Adipocyte (in vitro differentiated cells): ENCODE measurements at regions not wholly inside any gene's neighbourhood (a gene's known extent, or its start where the extent isn't known, plus 50 kb on each side); places are given as distances from the start of the nearest gene placed in this dataset.

Source experiments
- DNase-seq: peaks from one replicate; pipeline ENCODE4 v3.0.0-alpha.2; 2015; ENCODE audit warnings: low read depth
- H3K27me3 ChIP-seq: replicated peaks from 2 replicates; pipeline ENCODE4 v1.7.0; 2013; ENCODE audit warnings: mild to moderate bottlenecking, low read length, moderate library complexity; ENCODE audit not compliant: control insufficient read depth, insufficient read depth
- H3K36me3 ChIP-seq: 2 replicates; pipeline ENCODE4 v1.7.0; 2013; ENCODE audit warnings: low read length, mild to moderate bottlenecking, moderate library complexity; ENCODE audit not compliant: control insufficient read depth, insufficient read depth, severe bottlenecking
- H3K4me1 ChIP-seq: 2 replicates; pipeline ENCODE4 v1.7.0; 2013; ENCODE audit warnings: mild to moderate bottlenecking, low read length, moderate library complexity; ENCODE audit not compliant: control insufficient read depth, insufficient read depth
- H3K4me3 ChIP-seq: 2 replicates; pipeline ENCODE4 v1.7.0; 2013; ENCODE audit warnings: mild to moderate bottlenecking, low read length, moderate library complexity
- H3K9ac ChIP-seq: 2 replicates; pipeline ENCODE4 v1.7.0; 2013; ENCODE audit warnings: mild to moderate bottlenecking, low read length, moderate library complexity
- H3K9me3 ChIP-seq: 2 replicates; pipeline ENCODE4 v1.7.0; 2013; ENCODE audit warnings: mild to moderate bottlenecking, low read length, moderate library complexity; ENCODE audit not compliant: control insufficient read depth

DNA sequence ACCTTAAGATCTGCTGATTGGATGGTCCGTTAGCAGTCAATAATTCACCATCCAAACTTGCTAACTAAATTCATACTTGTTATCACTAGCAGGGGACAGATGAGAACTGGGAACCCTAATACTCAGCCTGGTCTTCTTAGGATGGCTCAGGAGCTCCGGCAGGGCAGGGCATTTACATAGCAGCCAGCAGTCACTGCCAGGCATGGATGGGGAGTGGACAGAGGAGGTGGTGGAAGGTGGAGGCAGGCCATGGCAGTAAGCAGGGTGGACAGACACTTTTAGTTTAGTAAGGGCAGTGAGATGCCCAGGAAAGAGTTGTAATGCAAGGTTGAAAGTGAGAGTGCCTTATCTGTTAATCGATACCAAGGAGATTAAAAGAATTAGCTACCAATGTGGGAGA is 392.2 kb upstream of the CHST9 start:
- Histone ChIP-seq H3K4me3 (no peak overlapping the region), H3K9ac (no peak overlapping the region), H3K36me3 (no peaks in the 10 kb centered on the region), H3K27me3 (no peaks in the 10 kb centered on the region), H3K9me3 (peaks cover 7% of the 10 kb centered on the region), H3K4me1 (peaks cover 7% of the 10 kb centered on the region)
- no peak for DNase-seq

DNA sequence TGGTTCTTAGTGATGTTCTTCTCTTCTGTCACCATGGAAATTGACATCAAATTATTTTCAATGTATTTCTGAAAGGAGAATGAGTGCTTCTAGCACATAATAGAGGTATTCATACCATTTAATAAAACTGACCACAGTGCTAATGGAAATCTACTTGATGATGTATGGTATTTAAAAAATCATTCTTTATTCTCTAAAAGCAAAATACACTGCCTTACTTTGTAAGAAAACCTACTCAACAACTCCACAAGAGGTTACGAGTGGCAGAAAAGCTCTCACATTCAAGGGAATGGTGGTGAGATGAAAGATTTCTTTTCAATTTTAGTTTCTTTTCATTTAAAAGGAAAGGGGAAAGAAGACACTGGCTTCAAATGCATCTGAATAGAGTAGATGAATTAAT is 382.3 kb upstream of the CHST9 start:
- Histone ChIP-seq H3K4me3 (no peak overlapping the region), H3K36me3 (no peaks in the 10 kb centered on the region), H3K9ac (no peak overlapping the region), H3K4me1 (no peaks in the 10 kb centered on the region), H3K9me3 (no peaks in the 10 kb centered on the region), H3K27me3 (peaks cover 4% of the 10 kb centered on the region)
- no peak for DNase-seq

DNA sequence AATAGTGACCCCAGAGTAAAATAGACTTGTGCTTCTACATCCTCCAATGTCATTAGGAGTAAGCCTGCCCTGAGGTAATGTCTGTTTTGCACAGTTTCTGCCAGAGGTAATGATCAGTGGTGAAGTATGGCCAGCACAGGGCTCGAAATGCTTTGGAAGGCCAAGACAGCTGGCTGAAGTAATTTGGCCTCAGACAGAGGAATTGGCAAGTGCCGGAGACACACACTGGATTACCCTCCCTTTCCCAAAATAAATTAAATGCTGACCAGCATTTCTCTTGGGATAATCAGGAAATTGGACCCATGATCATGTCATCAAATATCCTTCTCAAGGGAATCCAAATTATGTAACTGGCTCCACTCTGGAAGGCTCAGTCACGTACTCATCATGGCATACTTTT is 379.0 kb upstream of the CHST9 start:
- no peaks in the 10 kb centered on the region for H3K4me1 ChIP-seq
- no peak overlapping the region for H3K9ac ChIP-seq
- no peak overlapping the region for H3K4me3 ChIP-seq
- H3K9me3 ChIP-seq, result no peaks in the 10 kb centered on the region
- DNase-seq, result no peak
- no peaks in the 10 kb centered on the region for H3K36me3 ChIP-seq
- H3K27me3 ChIP-seq, result peaks cover 6% of the 10 kb centered on the region

DNA sequence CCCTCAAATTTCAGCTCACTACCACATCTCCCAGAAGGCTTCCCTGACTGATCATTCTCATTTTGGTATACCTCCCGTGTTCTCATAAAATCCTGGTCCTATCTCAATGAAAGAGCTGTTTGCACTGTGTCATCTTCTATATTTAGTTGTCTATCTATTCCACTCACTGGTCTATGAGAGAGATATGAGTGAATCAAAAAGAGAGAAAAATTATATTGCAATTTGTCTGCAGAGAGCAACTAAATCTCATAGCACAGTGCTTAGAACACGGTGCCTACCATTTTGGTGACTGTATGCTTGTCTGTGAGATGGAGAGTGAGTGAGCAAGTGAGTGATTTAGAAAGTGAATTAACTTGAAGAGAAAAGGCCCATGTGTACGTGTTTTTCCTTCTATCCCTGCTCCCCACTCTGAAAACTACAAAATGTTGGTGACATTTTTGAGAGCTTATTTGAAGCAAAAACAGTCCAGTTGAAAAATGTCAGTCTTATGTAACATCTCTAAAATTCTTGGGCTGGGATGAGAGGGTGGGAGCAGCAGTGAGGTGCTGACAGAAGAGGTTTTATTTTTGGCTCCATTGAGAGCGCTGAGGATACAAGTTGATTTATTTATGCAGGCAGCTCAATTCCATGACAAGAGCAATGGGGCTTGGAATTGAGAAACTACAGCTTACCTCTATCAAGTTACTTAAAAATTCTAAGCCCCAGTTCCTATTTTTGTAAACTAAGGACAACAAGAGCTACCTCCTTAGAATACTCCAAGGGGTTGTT is 373.5 kb upstream of the CHST9 start:
- no peak overlapping the region for H3K4me3 ChIP-seq
- no peaks in the 10 kb centered on the region for H3K4me1 ChIP-seq
- no peak overlapping the region for H3K9ac ChIP-seq
- DNase-seq, result no peak
- H3K36me3 ChIP-seq, result no peaks in the 10 kb centered on the region
- H3K27me3 ChIP-seq, result peaks cover 3% of the 10 kb centered on the region
- H3K9me3 ChIP-seq, result peaks cover 4% of the 10 kb centered on the region

DNA sequence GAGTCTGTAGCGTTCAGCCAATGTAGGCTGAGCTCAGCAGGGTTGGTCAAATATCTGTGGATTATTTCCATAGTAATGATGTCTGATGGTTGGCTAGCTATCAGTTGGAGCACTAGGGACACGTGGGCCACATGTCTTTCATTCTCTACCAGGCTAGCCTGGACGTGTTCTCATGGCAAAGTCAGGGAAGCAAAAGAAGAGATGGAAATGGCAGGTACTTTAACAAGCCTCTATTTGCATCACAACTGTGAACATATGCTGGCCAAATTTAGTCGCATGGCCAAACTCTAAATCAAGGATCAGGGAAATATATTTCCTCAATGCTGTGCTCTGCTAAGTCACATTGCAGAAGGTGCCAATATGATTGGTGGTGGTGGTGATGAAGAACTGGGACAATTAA is 371.6 kb upstream of the CHST9 start:
- DNase-seq, result no peak
- peaks cover 3% of the 10 kb centered on the region for H3K27me3 ChIP-seq
- no peaks in the 10 kb centered on the region for H3K36me3 ChIP-seq
- no peak overlapping the region for H3K4me3 ChIP-seq
- H3K9me3 ChIP-seq, result peaks cover 4% of the 10 kb centered on the region
- no peaks in the 10 kb centered on the region for H3K4me1 ChIP-seq
- H3K9ac ChIP-seq, result no peak overlapping the region

DNA sequence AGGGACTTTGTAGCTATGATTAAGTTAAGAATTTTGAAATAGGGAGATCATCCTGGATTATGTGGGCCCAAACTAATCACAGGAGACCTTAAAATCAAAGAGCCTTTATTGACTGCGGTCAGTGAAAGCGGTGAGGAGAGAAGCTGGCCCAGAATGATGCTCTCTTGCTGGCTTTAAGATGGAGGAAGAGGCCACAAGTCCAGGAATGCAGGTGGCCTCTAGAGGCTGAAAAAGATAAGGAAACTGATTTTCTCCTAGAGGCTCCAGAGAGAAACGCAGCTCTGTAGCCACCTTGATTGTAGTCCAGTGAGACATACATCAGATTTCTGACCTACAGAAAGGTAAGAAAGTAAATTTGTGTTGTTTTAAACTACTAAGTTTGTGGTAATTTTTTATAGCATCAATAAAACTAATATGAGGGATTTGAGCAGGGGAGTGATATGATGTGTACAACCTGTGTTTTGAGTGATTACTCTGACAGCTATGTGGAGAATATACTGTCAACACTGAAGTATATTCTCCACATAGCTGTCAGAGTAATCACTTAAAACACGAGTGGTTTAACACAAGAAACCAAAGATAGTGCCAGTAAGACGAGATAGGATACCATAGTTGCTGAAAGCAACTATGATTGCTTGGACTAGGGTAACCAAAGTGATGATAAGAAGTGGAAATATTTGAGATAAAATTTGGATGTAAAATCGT is 364.4 kb upstream of the CHST9 start:
- no peaks in the 10 kb centered on the region for H3K9me3 ChIP-seq
- H3K4me3 ChIP-seq, result no peak overlapping the region
- H3K27me3 ChIP-seq, result no peaks in the 10 kb centered on the region
- no peak for DNase-seq
- H3K9ac ChIP-seq, result no peak overlapping the region
- H3K4me1 ChIP-seq, result no peaks in the 10 kb centered on the region
- no peaks in the 10 kb centered on the region for H3K36me3 ChIP-seq

DNA sequence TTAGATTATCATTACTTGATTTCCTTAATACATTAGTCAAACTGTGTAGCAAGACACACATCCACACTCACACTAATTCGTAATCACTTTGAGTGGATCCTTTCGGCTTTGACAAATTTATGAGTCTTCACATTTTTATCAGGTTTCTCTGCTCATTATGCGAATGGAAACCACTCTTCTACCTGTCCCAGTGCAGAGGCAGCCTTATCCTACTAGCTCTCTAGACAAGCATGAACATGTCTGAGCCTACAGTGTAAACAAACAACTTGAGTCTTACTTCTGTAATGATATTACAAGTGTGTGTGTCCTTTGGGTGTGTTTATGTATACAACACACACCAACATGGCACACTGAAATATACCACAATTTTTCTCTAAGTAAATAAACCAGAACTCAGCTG is 361.9 kb upstream of the CHST9 start:
- Histone ChIP-seq H3K4me3 (no peak overlapping the region), H3K9me3 (no peaks in the 10 kb centered on the region), H3K27me3 (no peaks in the 10 kb centered on the region), H3K4me1 (no peaks in the 10 kb centered on the region), H3K36me3 (no peaks in the 10 kb centered on the region), H3K9ac (no peak overlapping the region)
- DNase-seq, result no peak

DNA sequence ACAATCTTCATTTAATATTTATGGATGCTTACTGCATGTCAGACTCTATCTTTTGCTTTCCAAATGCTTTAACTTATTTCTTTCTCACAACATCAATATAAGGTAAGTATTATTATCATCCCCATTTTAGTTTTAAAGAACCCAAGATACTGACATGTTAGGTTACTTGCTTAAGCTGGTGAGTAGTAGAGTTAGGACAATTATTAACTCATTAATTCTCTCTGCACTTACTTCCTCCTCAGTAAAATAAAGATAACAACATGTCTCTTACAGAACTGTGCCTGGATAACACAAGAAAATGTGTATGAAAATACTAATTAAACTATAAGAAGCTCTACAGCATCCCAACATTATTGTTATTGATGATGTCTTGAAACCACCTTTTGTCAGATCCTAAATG is 359.1 kb upstream of the CHST9 start:
- Histone ChIP-seq H3K36me3 (no peaks in the 10 kb centered on the region), H3K4me1 (peaks cover 4% of the 10 kb centered on the region), H3K9me3 (no peaks in the 10 kb centered on the region), H3K27me3 (no peaks in the 10 kb centered on the region), H3K4me3 (no peak overlapping the region), H3K9ac (no peak overlapping the region)
- DNase-seq, result no peak

DNA sequence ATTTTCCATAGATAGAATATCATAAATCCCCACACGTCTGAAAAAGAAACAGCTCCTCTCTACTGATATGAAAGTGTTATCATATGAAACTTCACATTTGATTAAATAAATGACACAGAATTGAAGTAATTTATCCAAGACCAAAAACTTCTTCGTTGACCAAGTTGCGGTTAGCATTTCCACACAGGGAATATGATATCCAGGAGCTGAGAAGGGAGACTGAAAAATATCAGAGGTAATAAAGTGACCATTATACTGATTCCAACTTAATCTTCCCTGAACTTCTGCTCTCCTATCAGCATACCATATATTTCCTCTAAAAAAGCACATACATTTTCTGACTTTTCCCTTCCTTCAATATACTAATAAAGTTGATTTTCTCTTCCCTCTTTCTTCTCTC is 356.2 kb upstream of the CHST9 start:
- Histone ChIP-seq H3K9ac (no peak overlapping the region), H3K4me1 (peaks cover 4% of the 10 kb centered on the region), H3K27me3 (no peaks in the 10 kb centered on the region), H3K9me3 (no peaks in the 10 kb centered on the region), H3K4me3 (no peak overlapping the region), H3K36me3 (no peaks in the 10 kb centered on the region)
- no peak for DNase-seq

DNA sequence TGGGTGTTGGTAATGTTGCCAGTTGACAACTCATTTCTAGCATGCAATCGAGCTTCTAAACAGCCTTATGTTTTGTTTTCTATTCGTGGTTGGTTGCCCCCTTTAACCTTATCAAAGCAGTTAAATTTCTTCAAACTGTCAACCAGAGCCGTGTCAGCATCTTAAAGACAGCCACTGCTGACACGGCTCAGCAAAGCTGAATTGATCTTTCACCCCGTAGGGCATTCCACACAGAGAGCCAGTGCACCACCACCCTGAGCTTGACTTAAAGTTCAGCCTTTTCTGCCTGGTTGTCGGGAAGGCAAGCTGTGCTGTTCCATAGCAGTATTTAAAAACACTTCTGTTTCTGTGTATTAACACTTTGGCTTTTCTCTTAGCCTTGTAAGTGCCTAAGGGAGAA is 355.0 kb upstream of the CHST9 start:
- Histone ChIP-seq H3K9me3 (no peaks in the 10 kb centered on the region), H3K27me3 (no peaks in the 10 kb centered on the region), H3K4me3 (no peak overlapping the region), H3K9ac (no peak overlapping the region), H3K4me1 (peaks cover 4% of the 10 kb centered on the region), H3K36me3 (no peaks in the 10 kb centered on the region)
- no peak for DNase-seq

DNA sequence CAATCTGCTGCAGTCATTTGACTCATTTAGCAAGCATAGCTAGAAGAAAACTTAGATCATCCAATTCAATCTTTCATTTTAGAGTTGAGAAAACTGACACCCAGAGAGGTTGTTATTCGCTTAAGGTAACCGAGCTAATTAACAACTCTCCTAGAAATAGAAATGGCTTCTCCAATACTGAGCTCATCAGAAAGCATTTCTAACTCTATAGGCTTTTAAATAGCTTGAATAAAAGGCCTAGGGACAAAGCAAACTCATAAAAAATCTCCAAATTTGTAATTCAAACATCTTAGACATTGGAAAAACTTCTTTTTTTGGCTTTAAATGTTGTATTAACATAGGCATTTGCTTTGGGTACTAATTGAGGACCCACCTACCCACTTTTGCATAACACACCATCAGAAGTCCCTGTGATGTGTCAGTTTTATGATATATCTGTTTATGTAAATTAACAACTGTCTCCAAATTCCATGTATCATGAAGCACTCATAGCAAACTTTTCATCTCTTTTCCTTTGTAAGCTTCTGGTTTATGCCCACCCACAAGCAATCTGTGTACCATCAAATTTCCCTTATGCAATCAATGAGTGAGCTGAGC is 343.9 kb upstream of the CHST9 start:
- no peak for DNase-seq
- Histone ChIP-seq H3K9me3 (peaks cover 6% of the 10 kb centered on the region), H3K9ac (no peak overlapping the region), H3K36me3 (no peaks in the 10 kb centered on the region), H3K4me1 (no peaks in the 10 kb centered on the region), H3K4me3 (no peak overlapping the region), H3K27me3 (no peaks in the 10 kb centered on the region)
